Stomach (tissue), 4 donors: ENCODE measurements at regions not wholly inside any gene's neighbourhood (a gene's known extent, or its start where the extent isn't known, plus 50 kb on each side); places are given as distances from the start of the nearest gene placed in this dataset.

Experiments used
- CTCF ChIP-seq, 7 experiments: fragments of 450-650 bp in 4 of 7; fragments of 200-600 bp in 3 of 7; sonication (generic) in 3 of 7; IDR thresholded peaks; one replicate each; pipeline ENCODE4 v1.5.1; 2016 to 2019; ENCODE audit warnings: antibody characterized with exemption in 7 of 7, control low read depth in 2 of 7, mild to moderate bottlenecking in 1 of 7
- EP300 ChIP-seq: sonication (generic); formaldehyde crosslinking; IDR thresholded peaks from one replicate; pipeline ENCODE4 v1.6.1; 2017; ENCODE audit warnings: antibody characterized with exemption
- POLR2A ChIP-seq, 4 donors: fragments of 450-650 bp; IDR thresholded peaks; one replicate each; pipeline ENCODE4 v1.6.1; 2016; ENCODE audit warnings: antibody characterized with exemption in 4 of 4, control low read depth in 2 of 4, mild to moderate bottlenecking in 1 of 4, moderate library complexity in 1 of 4

GRCh38 chr4:110988722-110989121 lies 365.8 kb upstream of the PITX2 start:
- TF ChIP-seq CTCF (IDR thresholded peaks at IDR 0.05) (no peak), EP300 (no peak), POLR2A (IDR thresholded peaks at IDR 0.05) (no peak)
